ENCODE measurements at regions not wholly inside any gene's neighbourhood (a gene's known extent, or its start where the extent isn't known, plus 50 kb on each side); places are given as distances from the start of the nearest gene placed in this dataset.
"Not testable (repeated sequence)": the region's sequence is repeated elsewhere in the genome, so short reads cannot be mapped to it uniquely, and the experiment has no call there.

DNA sequence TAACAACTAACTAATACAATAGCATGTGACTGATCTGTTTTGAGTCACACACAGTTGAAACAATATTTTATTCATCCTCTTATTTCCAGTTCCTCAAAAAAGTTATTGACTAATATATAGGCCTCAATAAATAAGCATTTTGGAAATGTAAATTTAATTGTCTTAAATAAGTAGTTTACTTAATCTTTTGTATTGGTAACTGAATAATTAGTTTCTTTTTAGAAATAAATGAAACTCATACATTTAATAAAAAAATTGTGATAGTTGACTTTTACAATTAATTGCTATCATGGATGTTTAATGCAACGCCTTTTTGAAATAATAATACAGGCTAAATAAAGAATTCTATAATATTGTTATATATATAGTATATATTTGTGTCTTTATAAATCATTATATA, 500.8 kb upstream of the PCDH20 start:
- no peak overlapping the region for H3K27ac Mint-ChIP-seq
- no peaks in the 10 kb centered on the region for H3K36me3 Mint-ChIP-seq (ENCODE audit: low read depth)
- H3K4me1 Mint-ChIP-seq (ENCODE audit: low read depth), result no peaks in the 10 kb centered on the region
- intact Hi-C loops (cut with micrococcal nuclease), result no loop called here
- peaks cover under 1% of the 10 kb centered on the region for H3K9me3 Mint-ChIP-seq
- DNase-seq (ENCODE audit: low spot score), result no peak
- no peak overlapping the region for H3K4me3 Mint-ChIP-seq
- no peaks in the 10 kb centered on the region for H3K27me3 Mint-ChIP-seq (ENCODE audit: insufficient read depth)

GRCh38 chr13:61913183-61913582, 497.5 kb upstream of the PCDH20 start:
- Mint-ChIP-seq H3K36me3 (ENCODE audit: low read depth) (no peaks in the 10 kb centered on the region), H3K9me3 (no peaks in the 10 kb centered on the region), H3K4me1 (ENCODE audit: low read depth) (no peaks in the 10 kb centered on the region), H3K27ac (no peak overlapping the region), H3K27me3 (ENCODE audit: insufficient read depth) (no peaks in the 10 kb centered on the region), H3K4me3 (no peak overlapping the region)
- intact Hi-C loops (cut with micrococcal nuclease), result no loop called here
- DNase-seq (ENCODE audit: low spot score), result no peak

DNA sequence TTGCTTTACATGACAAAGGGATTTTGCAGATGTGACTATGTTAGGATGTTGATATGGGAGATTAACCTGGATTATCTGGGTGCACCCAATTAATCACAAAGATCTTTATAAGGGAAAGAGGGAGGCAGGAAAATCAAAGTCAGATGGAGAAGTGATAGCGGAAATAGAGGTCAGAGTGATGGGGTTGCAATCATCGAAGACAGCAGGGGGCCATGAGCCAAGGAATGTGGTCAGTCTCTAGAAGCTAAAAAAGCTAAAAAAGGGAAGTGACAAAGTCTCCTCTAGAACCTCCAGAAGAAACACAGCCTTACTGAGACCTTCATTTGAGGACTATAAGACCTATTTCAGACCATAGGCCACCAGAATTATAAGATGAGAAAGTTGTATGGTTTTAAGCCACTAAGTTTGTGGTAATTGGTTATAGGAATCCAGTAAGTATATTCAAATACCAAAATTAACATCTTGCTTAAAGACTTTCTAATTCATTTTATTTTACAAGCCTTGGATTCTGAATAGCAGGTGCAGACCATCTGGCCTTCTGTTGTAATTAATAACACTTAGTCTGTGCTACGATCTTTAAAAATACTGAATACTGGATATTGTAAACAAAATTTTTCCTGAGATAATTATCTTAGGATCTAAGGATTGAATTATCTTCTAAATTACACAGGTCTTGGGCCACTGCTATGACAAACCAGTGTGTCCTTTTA, 493.4 kb upstream of the PCDH20 start:
- no peaks in the 10 kb centered on the region for H3K4me1 Mint-ChIP-seq (ENCODE audit: low read depth)
- H3K36me3 Mint-ChIP-seq (ENCODE audit: low read depth), result no peaks in the 10 kb centered on the region
- H3K9me3 Mint-ChIP-seq, result no peaks in the 10 kb centered on the region
- intact Hi-C loops (cut with micrococcal nuclease), result no loop called here
- no peak overlapping the region for H3K27ac Mint-ChIP-seq
- no peak overlapping the region for H3K4me3 Mint-ChIP-seq
- DNase-seq (ENCODE audit: low spot score), result no peak
- H3K27me3 Mint-ChIP-seq (ENCODE audit: insufficient read depth), result no peaks in the 10 kb centered on the region

DNA sequence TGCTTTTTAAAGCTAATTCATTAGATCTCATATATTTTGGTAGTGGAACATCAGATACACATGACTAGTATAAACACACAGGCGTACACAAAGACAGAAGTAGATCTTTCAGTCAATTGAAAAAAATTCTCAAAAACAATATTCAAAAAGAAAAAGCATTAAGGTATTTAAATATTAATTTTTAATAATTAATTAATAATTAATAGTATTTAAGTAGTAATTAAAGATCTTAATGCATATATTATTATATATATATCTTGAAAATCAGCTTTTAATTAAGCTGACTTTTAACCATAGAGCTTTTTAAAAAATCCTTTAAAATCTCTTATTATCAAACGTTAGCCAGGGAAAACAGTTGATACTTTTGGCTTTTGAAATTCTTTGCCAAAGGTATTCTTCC, 489.4 kb upstream of the PCDH20 start:
- intact Hi-C loops (cut with micrococcal nuclease), result no loop called here
- DNase-seq (ENCODE audit: low spot score), result no peak
- H3K27me3 Mint-ChIP-seq (ENCODE audit: insufficient read depth), result no peaks in the 10 kb centered on the region
- no peaks in the 10 kb centered on the region for H3K36me3 Mint-ChIP-seq (ENCODE audit: low read depth)
- H3K9me3 Mint-ChIP-seq, result no peaks in the 10 kb centered on the region
- no peaks in the 10 kb centered on the region for H3K4me1 Mint-ChIP-seq (ENCODE audit: low read depth)
- H3K4me3 Mint-ChIP-seq, result no peak overlapping the region
- no peak overlapping the region for H3K27ac Mint-ChIP-seq

DNA sequence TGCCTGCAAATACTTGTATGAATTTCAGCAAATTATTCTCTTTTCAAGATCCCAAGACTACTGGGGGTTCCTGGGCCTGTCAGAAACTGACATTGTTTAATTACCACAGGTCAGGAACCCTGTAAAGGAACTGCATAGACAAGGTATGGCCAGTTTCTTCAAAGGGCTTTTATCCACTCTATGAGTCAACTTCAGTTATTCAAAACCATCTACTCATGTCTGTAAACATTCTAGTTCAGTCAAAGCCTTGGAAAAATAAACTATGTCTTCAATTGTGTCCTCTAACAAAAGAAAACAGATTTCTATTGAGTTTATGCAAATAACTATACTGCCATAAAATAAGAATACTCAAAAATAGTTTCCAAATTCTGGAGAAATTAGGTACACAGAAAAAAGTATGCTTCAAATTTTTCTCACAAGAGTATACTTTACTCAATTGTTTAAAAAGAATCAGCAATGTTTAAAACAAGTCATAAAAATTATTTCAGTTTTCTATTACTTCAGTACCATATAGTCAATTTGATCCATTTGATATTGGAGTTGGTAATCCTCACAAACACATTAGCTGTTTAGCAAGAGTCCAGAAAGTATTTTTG, 486.4 kb upstream of the PCDH20 start:
- intact Hi-C loops (cut with micrococcal nuclease), result no loop called here
- Mint-ChIP-seq H3K4me1 (ENCODE audit: low read depth) (no peaks in the 10 kb centered on the region), H3K27ac (no peak overlapping the region), H3K36me3 (ENCODE audit: low read depth) (no peaks in the 10 kb centered on the region), H3K9me3 (no peaks in the 10 kb centered on the region), H3K27me3 (ENCODE audit: insufficient read depth) (no peaks in the 10 kb centered on the region), H3K4me3 (no peak overlapping the region)
- DNase-seq (ENCODE audit: low spot score), result no peak

GRCh38 chr13:61900033-61900432, 484.4 kb upstream of the PCDH20 start:
- Mint-ChIP-seq H3K27ac (no peak overlapping the region), H3K4me3 (no peak overlapping the region), H3K9me3 (no peaks in the 10 kb centered on the region), H3K36me3 (ENCODE audit: low read depth) (no peaks in the 10 kb centered on the region), H3K4me1 (ENCODE audit: low read depth) (no peaks in the 10 kb centered on the region), H3K27me3 (ENCODE audit: insufficient read depth) (no peaks in the 10 kb centered on the region)
- DNase-seq (ENCODE audit: low spot score), result no peak
- intact Hi-C loops (cut with micrococcal nuclease), result no loop called here

GRCh38 chr13:61898207-61898606, 482.6 kb upstream of the PCDH20 start:
- Mint-ChIP-seq H3K27me3 (ENCODE audit: insufficient read depth) (no peaks in the 10 kb centered on the region), H3K4me1 (ENCODE audit: low read depth) (no peaks in the 10 kb centered on the region), H3K27ac (no peak overlapping the region), H3K9me3 (no peaks in the 10 kb centered on the region), H3K36me3 (ENCODE audit: low read depth) (no peaks in the 10 kb centered on the region), H3K4me3 (no peak overlapping the region)
- intact Hi-C loops (cut with micrococcal nuclease), result no loop called here
- DNase-seq (ENCODE audit: low spot score), result no peak

DNA sequence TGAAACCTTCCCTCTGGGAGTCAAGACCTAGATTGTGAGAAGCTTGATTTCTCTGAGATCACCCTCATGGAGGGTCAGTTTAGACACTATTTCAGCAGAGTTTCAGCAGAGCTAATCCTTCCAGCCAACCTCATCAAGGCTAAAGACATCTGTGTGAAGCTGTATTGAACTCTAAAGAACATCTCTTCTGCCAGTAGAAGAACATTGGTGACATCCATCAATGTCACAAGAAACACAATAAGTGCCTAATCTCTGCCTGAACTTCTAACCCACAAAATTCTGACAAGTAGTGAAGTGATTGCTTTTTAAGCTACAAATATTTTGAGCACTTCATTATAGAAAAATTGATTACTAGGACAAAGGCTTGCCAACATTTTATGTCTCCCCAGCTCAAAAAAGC, 475.8 kb upstream of the PCDH20 start:
- no peaks in the 10 kb centered on the region for H3K9me3 Mint-ChIP-seq
- H3K36me3 Mint-ChIP-seq (ENCODE audit: low read depth), result no peaks in the 10 kb centered on the region
- H3K27ac Mint-ChIP-seq, result no peak overlapping the region
- intact Hi-C loops (cut with micrococcal nuclease), result no loop called here
- DNase-seq (ENCODE audit: low spot score), result no peak
- no peak overlapping the region for H3K4me3 Mint-ChIP-seq
- no peaks in the 10 kb centered on the region for H3K4me1 Mint-ChIP-seq (ENCODE audit: low read depth)
- H3K27me3 Mint-ChIP-seq (ENCODE audit: insufficient read depth), result no peaks in the 10 kb centered on the region

DNA sequence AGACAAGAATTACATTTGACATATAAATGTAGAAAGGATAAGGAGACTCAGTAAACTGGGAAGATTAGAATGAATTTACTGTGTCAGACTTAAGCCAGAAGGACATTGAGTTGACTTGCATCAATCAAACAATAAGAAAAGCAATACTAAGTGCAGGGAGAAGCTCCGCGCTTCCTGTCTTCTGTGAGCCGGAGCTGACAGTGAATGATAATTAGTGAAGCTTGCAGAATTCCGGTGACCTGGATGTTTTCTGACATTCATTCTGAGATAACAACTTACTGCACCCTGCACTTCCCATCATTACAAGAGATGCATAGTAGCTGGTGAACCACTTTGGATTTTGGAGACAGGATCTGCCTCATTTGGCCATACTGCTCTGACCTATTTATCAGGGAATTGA, 469.2 kb upstream of the PCDH20 start:
- Mint-ChIP-seq H3K4me3 (no peak overlapping the region), H3K27me3 (ENCODE audit: insufficient read depth) (no peaks in the 10 kb centered on the region), H3K9me3 (no peaks in the 10 kb centered on the region), H3K27ac (no peak overlapping the region), H3K4me1 (ENCODE audit: low read depth) (no peaks in the 10 kb centered on the region), H3K36me3 (ENCODE audit: low read depth) (no peaks in the 10 kb centered on the region)
- DNase-seq (ENCODE audit: low spot score), result no peak
- intact Hi-C loops (cut with micrococcal nuclease), result no loop called here

DNA sequence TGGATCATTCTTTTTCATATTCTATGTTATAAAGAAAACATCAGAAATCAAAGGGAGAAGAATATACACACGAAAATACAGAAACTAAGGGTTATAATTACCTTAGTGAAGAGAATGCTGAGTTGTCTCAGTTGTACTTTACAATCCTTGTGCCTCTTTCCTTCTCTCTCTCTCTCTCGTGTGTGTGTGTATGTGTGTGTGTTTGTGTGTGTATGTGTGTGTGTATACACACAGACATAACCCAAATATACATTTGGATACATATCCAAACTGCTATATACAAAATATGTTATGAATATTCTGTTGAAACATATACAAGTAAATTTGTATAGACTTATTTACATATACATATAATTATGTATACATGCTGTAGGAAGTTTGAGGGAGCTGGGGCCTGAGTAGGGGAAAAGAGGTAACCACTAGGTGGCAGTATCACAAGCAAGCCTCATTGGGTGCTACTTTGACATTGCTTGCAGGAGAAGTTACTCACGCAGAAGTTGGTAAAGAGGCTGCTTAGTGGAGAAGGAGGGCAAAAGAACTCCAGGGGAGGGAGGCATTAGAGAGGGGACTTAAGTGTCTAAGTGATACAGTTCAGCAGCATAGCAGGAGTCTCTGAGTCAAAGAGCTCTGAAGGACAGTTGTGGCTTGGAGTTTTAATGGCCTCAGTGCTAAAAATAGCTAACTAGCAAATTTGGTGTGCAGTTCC, 465.1 kb upstream of the PCDH20 start:
- H3K27me3 Mint-ChIP-seq (ENCODE audit: insufficient read depth), result no peaks in the 10 kb centered on the region
- no peaks in the 10 kb centered on the region for H3K36me3 Mint-ChIP-seq (ENCODE audit: low read depth)
- peaks cover 22% of the 10 kb centered on the region for H3K9me3 Mint-ChIP-seq
- H3K27ac Mint-ChIP-seq, result no peak overlapping the region
- no peak for DNase-seq (ENCODE audit: low spot score)
- intact Hi-C loops (cut with micrococcal nuclease), result no loop called here
- no peak overlapping the region for H3K4me3 Mint-ChIP-seq
- no peaks in the 10 kb centered on the region for H3K4me1 Mint-ChIP-seq (ENCODE audit: low read depth)

DNA sequence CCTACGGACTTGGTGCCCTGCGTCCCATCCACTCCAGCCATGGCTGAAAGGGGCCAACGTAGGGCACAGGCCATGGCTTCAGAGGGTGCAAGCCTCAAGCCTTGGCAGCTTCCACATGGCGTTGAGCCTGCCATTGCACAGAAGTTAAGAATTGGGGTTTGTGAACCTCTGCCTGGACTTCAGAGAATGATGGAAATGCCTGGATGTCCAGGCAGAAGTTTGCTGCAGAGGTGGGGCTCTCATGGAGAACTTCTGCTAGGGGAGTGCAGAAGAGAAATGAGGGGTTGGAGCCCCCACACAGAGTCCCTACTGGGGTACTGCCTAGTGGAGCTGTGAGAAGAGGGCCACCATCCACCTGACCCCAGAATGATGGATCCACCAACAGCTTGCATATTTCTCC, 462.9 kb upstream of the PCDH20 start:
- H3K27ac Mint-ChIP-seq; H3K4me1 Mint-ChIP-seq (ENCODE audit: low read depth); H3K27me3 Mint-ChIP-seq (ENCODE audit: insufficient read depth); H3K4me3 Mint-ChIP-seq; intact Hi-C loops (cut with micrococcal nuclease); H3K36me3 Mint-ChIP-seq (ENCODE audit: low read depth); DNase-seq (ENCODE audit: low spot score): not testable (repeated sequence)
- peaks cover 36% of the 10 kb centered on the region for H3K9me3 Mint-ChIP-seq

DNA sequence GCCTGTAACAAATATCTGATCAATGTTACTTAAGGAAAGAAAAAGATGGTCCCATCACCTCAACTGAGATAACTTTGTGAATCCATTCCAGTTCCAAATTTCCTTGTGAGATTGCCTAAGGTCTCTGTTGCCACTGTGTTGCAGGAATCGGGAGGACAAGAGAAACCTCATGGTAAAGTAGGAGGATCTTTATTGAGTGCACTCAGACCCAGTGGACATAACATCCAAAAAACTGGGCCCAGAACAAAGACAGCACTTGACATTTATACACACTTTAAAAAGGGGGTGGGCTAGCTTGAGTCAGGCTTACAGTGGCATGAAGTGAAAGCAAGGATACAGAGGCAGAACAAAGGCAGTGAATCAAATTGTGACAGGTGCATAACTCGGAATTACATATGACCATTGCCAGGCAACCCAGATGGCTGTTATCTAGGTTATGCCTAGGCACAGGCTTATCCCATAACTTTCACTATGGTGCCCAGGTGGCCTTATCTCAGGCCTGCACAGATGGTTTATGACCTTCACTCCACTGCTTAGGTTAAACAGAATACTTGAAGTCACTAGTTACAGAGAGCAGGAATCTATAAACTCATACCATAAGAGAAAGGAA, 459.4 kb upstream of the PCDH20 start:
- Mint-ChIP-seq H3K9me3 (peaks cover 36% of the 10 kb centered on the region), H3K27ac (no peak overlapping the region), H3K4me1 (ENCODE audit: low read depth) (no peaks in the 10 kb centered on the region), H3K4me3 (no peak overlapping the region), H3K27me3 (ENCODE audit: insufficient read depth) (no peaks in the 10 kb centered on the region), H3K36me3 (ENCODE audit: low read depth) (no peaks in the 10 kb centered on the region)
- DNase-seq (ENCODE audit: low spot score), result no peak
- intact Hi-C loops (cut with micrococcal nuclease), result no loop called here

- intact Hi-C loops (cut with micrococcal nuclease), result no loop called here
- peaks cover 36% of the 10 kb centered on the region for H3K9me3 Mint-ChIP-seq
- no peaks in the 10 kb centered on the region for H3K4me1 Mint-ChIP-seq (ENCODE audit: low read depth)
- no peak overlapping the region for H3K27ac Mint-ChIP-seq
- H3K36me3 Mint-ChIP-seq (ENCODE audit: low read depth), result no peaks in the 10 kb centered on the region
- H3K27me3 Mint-ChIP-seq (ENCODE audit: insufficient read depth), result no peaks in the 10 kb centered on the region
- no peak for DNase-seq (ENCODE audit: low spot score)
- H3K4me3 Mint-ChIP-seq, result no peak overlapping the region
Measured at GRCh38 chr13:61873717-61874116, 458.1 kb upstream of the PCDH20 start.

Measured in activated T-helper 1 cell treated with anti-CD3 and anti-CD28 coated beads, Interleukin-12 subunit alpha, Interleukin-12 subunit beta, Interleukin-2, Interleukin-4 antibody, amounts not matched to agents 30 ng/mL and 10 ng/mL and 1 ng/mL, durations not matched to agents 14 hours and 24 hours and 36 hours (primary cell).